Superior temporal gyrus (tissue), 1 donor: ENCODE measurements at regions not wholly inside any gene's neighbourhood (a gene's known extent, or its start where the extent isn't known, plus 50 kb on each side); places are given as distances from the start of the nearest gene placed in this dataset.
A peak's percentile ranks its signal among the peaks of the same experiment; 100 is the strongest.
"Not testable (repeated sequence)": the region's sequence is repeated elsewhere in the genome, so short reads cannot be mapped to it uniquely, and the experiment has no call there.

ENCODE experiments used
- DNase-seq: peaks from one replicate; pipeline ENCODE4 v3.0.0-alpha.2; 2016; ENCODE audit errors: extremely low spot score

DNA sequence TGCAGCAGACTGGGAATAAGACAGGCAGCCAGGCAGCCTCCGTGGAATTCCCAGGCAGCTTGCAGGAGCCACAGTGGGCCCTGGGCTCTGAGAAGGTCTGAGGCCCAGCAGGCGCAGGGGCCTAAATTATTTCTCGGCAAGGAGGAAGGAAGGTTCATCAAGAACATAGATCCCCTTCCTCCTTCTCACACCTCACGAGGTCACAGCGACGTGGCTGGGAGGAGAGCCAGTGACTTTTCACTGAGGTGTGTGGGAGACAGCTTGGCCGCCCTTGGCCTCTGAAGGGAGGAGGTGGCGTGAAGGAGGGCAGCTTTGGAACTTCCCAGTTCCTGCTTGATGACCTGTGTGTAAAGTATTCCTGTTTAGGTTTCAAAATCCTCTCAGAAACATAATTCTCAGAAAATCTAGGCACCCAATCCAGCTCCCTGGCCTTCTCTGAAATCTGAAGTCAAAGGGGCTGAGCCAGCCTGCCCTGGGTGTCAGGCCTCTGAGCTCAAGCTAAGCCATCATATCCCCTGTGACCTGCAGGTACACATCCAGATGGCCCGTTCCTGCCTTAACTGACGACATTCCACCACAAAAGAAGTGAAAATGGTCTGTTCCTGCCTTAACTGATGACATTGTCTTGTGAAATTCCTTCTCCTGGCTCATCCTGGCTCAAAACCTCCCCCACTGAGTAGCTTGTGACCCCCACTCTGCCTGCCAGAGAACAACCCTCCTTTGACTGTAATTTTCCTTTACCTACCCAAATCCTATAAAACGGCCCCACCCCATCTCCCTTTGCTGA lies 161.0 kb downstream of the ADRA2C start:
- DNase-seq = not testable (repeated sequence)

DNA sequence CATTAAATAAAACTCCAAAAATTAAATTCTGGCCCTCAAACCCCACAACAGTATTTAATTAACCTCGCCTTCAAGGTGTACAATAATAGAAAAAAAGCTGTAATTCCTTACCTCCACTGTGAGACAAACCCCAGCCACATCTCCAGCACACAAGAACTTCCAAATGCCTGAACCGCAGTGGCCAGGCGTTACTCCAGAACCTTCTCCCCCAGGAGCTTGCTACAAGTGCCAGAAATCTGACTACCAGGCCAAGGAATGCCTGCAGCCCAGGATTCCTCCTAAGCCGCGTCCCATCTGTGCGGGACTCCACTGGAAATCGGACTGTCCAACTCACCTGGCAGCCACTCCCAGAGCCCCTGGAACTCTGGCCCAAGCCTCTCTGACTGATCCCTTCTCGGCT lies 163.2 kb downstream of the ADRA2C start:
- DNase-seq = not testable (repeated sequence)

DNA sequence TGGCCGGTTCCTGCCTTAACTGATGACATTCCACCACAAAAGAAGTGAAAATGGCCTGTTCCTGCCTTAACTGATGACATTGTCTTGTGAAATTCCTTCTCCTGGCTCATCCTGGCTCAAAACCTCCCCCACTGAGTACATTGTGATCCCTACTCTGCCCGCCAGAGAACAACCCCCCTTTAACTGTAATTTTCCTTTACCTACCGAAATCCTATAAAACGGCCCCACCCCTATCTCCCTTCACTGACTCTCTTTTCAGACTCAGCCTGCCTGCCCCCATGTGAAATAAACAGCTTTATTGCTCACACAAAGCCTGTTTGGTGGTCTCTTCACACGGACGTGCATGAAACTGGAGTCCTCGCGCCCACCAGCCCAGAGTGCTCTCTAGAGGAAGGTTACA lies 166.5 kb downstream of the ADRA2C start:
- DNase-seq = not testable (repeated sequence)

DNA sequence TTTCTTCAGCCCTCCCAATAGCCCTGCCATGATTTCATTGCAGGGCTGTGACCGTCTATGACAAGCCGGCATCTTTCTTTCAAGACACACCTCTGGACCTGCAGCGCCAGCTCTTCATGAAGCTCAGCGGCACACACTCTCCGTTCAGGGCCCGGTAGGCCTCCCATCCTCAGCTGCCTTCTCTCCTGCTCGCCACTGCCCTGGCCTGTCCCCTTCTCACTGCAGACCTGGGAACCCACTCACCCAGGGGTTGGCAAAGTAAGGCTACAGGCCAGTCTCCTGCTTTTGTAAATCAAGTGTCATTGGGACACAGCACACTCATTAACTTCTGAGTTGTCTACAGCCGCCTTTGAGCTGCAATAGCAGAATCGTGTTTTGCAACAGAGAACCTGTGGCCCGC lies 169.2 kb downstream of the ADRA2C start:
- not testable (repeated sequence) for DNase-seq

DNA sequence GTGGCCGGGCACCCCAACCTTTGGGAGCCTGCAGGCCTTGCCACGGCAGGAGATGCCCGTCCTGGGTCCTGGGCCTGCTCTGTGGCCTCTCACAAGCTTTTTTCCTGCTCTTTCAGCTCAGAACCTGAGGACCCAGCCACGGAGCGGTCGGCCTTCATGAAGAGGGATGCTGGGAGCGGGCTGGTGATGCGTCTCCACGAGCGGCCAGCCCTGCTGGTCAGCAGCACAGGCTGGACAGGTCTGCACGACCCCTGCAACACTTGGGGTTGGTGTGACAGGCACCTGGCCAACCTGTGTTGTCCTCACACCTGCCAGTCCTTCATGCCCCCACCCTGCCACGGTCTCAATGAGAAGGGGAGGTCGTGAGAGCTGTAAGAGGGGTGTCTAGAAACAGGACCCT lies 170.0 kb downstream of the ADRA2C start:
- no peak for DNase-seq

DNA sequence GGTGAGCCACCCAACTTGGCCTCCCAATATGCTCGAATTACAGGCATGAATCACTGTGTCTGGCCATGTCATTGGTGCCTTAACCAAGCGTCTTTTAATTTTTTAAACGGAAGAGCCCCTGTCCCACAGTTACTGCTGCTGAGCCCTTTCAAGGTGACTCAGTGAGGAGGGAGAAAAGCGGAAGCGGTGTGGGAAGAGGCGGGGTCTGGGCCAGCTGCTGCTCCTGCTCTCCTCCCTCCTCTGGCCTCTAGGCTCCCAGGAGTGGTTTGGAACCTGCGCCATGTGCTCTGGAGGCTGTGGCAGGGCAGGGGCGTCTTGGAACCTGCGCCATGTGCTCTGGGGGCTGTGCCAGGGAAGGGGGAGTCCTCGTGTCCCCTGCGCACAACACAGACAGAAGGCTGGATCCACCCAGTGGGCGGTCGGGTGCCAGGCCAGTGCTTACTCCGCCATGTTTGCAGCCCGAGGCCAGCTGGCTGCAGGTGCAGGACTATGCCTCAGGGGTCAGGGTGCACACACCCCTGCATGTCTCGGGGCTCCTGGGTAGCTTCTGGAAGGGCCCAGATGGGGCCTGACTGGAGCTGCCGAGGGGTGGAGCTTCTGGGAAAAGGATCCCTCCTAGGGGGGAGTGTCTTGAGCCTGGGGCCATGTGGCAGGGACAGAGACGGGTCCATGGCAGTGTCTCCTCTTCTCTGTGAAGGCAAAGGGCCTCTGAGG lies 171.8 kb downstream of the ADRA2C start:
- DNase-seq = not testable (repeated sequence)

DNA sequence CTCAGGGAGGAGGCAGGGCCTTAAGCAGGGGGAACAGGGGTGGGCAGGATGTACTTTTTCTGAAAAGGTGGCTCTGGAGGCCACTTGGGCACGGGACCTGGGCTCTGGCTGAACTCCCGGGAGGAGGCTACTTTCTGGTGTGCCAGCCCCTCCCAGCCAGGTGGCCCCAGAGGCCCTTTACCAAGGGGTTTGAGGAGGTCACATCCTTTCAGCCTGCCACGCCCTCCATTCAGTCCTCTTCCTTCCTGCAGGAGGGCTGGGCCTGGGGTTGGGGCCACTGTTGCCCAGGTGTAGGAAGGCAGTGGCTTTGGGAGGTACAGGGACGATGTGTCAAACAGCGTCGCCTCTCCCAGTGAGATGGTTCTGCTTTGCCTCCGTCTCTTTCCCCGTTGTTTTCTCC lies 172.5 kb downstream of the ADRA2C start:
- not testable (repeated sequence) for DNase-seq

DNA sequence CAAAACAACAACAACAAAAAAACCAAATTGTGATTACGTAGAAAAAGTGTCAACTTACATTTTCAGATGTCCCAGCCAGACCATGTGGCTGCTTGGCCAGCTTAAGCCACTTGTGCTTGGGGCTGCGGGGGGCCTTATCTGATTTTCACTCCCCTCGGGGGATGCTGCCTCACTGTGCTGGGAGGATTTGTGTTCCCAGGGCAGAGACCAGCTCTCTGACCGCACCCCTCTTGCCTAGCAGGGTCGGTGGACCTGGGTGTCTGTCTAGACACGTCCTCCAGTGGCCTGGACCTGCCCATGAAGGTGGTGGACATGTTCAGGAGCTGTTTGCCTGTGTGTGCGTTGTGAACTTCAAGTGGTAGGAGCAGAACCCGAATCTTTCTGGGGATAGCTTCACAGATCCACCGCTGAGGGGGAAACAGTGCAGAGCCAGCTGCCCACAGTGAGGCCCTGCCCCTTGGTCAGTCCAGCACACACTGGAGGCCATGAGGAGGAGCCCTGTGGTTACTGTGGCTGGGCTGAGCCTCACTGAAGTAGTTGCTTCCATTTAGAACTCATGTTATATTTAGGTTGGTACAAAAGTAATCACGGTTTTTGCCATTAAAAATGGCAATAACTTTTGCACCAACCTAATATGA lies 173.9 kb downstream of the ADRA2C start:
- not testable (repeated sequence) for DNase-seq

DNA sequence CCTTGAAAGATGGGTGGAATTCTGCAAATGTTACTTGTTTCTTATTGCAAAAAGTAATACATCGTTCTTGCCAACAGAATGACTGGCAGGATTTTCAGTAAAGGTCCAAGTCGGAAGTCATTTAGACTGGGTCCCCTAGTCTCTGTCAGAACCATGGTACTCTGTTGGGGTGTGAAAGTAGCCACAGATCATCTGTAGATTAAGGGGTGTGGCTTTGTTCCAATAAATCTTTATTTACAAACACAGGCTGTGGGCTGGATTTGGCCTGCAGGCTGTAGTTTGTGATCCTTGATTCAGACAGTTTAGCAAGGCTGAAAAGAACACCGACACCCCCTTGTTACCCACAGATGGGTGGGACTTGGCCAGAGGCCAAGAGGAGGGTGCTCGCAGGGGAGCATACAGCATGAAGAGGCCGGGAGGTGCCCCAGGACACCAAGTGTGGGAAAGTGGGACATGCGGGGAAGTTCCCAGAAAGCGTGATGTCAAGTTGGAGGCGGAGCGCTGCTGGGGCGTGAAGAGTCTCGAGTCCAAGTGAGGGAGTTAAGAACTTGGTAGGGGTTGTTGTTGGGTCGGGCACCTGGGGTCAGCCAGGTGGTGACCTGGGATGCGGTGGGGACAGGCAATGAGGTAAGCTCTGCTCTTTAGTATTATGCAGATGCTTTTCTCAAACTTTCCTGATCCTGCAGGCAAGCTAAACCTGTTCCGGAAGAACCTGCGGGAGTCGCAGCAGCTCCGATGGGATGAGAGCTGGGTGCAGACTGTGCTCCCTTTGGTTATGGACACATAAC lies 175.7 kb downstream of the ADRA2C start:
- not testable (repeated sequence) for DNase-seq

DNA sequence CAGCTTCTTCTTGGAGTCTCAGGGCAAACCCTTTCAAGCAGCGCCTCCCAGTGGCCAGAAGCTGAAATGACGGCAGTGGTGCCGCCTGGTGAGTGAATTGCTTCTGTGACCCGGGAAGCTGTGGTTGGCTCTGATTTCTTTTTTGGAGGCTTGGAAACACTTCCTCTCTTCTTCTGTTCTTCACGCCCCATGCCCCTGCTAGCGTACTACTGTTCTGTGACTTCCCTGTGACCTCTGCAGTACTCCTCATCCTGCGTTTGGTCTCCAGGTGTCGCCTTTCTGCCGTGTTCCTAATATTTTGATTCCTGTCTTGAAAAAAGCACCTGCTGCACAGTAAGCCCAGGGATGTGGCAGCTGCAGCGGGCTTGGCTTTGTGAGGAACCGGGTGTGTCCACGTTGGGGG lies 176.4 kb downstream of the ADRA2C start:
- DNase-seq = peak; percentile 48

DNA sequence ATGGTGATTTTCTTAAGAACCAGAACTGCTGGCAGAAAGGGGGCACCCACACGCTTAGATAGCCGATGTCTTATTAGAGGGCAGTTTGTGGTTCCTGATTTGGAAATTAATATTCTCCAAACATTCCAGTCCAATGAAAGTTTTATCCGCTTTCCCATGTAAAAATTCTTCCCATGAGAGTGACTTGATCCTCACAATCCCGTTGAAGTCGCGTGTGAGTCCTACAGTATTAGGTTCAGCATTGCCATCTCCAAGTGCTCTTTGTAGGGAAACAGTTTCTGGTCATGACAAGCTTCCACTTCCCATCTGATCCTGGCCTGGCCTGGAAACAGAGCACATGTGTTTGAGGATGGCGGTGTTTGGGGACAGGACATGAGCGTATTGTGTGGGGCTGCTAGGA lies 176.9 kb downstream of the ADRA2C start:
- not testable (repeated sequence) for DNase-seq

DNA sequence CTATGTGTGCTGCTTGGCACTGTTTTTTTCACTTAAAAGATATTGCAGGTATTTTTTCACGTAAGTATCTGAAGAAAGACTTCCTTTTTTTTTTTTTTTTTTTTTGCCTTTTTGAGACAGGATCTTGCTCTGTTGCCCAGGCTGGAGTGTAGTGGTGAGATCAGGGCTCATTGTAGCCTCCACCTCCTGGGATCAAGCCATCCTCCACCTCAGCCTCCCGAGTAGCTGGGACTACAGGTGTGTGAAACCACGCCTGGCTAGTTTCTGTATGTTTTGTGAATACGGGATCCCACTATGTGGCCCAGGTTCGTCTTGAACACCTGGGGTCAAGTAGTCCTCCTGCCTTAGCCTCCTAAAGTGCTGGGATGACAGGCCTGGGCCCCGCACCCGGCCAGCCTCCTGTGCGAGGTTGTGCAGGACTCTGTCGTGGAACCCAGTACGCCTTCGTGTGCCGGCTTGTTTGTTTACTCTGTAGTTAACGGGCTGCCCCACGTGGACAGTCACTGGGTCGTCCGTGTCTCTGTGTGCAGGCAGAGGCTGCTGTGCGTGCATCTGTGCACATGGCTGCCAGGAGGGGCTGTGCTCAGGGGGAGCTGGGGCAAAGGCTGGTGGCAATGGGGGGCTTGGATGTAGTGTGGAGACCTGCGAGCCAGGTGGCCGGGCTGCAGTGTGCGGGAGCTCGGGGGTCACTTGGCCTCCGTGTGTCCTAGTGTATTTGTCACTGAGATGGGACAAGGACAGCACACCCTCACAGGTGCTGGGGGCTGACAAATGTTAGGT lies 179.5 kb downstream of the ADRA2C start:
- no peak for DNase-seq

DNA sequence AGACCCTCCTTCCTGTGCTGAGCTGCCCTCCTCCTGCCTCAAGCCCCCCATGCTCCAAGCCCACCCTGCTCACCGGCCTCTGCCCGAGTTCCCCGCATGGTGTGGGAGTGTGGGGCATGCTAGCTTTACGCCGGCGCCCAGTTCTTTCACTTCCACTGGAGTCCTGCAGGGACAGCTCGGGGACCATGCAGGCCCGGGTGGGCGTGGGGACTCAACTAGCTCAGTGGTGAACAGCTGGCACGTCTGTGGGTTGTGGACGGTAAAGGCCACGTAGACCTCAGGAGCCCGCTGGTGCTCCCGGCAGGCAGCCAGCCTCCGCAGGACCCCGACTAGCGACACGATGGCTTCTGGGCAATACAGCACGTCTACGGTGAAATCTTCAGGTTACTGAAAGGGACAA lies 180.4 kb downstream of the ADRA2C start:
- not testable (repeated sequence) for DNase-seq

DNA sequence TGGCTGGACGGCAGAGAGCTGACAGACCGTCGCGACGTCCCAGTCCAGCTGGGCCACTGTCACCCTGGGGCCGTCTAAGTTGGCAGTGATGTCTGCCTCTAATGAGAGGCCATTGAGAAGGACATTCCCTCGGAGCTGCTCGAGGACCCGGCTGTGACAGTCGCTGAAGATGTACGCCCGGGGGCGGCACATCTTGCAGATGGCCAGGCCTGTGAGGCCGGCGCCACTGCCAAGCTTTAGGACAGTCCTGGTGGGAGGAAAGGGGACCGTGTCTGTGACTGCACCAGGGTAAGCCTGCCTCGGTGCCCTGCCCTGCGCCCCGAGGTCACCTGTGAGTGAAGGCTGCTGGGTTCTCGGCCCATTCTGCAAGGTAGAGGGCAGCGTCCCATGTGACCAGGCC lies 181.6 kb downstream of the ADRA2C start:
- DNase-seq = not testable (repeated sequence)

DNA sequence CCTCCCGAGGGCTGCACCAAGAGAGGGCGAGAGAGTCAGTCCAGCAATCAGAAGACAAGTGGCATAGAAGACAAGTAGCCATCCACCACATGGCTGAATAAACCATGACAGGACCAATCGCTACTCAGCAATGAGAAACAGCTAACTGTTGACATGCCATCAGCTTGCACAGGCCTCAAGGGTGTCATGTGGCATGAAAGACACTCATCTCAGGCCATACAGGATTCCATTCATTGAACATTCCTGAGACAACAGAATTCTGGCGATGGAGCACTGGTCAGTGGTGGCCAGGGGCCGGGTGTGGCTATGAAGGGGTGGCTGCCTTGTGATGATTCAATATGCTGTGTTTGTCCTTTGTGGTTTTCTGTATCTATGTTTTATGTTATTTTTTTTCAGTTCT lies 182.0 kb downstream of the ADRA2C start:
- not testable (repeated sequence) for DNase-seq

DNA sequence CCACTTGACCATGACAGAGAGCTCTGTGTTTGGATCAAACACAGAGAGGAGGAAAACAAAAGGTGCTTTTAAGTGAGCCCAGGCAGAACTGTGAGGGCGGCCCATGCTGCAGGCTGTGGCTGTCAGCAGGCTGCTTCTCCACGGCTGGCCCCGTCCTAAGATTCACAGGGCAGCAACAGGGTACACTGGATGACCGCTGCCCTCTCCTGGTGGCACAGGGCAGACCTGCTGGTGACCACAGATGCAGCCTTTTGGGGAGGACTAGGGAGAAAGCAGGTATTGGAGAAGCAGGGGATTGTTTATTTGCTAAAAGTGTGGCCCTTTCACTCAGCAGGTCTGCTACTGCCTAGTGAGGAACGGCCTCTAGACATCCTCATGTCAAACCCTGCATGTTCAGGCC lies 183.7 kb downstream of the ADRA2C start:
- DNase-seq = not testable (repeated sequence)

DNA sequence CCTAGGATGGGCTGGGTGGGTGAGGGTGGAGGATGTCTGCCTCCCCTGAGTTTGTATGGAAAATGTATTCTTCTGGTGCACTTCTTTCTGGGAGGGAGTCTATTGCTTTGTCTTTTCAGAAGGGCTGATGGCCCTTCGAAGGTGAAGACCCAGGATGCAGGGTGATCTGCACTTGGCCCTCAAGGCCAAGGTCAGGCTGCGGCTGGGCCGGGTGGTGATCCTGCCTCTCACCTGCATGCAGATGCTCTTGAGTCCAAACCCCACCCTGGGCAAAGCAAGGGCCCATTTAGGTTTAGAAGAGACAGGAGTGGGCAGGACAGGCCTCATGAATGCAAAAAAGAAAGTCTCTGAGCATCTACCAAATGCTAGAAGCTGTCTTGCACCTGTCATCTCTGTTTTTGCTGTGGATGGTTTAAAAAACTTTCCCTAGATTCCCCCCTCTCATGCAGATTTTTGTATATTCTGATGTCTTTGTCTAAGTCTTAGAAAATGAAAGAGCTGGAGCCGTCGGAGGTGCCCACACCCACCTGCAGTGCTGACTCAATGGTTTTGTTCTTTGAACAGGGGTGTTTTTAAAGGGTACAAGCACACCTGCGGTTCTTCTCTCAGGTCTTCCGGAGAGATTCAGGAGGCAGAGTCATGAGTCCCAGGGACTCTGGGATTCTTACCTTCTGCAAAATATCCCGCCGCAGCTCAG lies 186.4 kb downstream of the ADRA2C start:
- DNase-seq = not testable (repeated sequence)

DNA sequence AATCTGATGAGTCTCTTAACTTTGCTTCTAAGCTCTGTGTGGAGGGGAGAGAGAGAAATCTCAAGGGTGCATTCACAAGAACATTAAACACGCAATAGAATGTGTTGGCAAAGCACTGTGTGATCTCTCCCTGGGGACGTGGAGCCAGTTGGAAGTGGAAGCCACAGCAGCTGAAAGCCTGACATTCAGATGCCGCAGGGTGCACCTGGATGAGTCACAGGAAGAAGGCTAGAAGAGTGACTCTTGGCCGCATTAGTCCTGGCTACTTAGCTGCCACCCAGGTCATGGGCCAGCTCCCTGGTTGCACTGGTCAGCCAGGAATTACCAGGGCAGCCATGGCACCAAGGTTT lies 186.9 kb downstream of the ADRA2C start:
- DNase-seq = not testable (repeated sequence)

DNA sequence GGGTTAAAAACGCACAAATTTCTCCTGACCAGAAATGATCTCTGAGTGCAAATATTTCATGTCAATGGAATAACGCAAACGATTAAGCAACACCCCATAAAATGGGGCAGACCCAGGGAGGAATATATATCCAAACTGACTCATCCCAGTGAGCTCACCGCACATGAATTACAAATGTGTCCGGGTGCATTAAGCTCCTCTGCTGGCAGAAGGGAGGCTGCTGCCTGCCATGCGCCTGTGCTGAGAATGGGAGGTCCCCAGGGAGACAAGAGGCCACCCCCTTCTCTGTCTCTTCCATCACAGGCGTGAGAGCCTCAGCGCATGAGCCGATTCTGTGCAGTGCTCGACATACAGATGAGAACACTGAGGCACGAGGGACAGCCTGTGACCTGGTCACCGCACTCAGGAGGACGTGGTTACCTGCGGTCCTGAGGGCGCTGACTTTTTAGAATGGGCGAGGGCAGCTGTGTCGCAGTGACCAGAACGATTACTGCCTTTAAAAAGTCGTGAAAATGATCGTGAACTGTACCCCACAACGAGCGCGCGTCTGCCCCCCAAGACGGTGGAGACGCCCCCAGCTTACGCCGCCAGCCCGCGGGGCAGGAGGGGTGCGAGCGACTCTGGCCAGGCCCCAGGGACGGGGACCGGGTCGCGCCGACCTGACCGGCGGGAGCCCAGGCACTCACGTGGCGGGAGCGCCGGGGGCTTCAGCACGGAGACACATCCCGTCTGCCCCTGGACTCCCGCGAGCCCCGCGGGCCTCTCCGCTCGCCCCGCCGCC lies 188.5 kb downstream of the ADRA2C start:
- peak; percentile 51 for DNase-seq
